ENCODE measurements at regions not wholly inside any gene's neighbourhood (a gene's known extent, or its start where the extent isn't known, plus 50 kb on each side); places are given as distances from the start of the nearest gene placed in this dataset.

- TF ChIP-seq, protein P1, sequence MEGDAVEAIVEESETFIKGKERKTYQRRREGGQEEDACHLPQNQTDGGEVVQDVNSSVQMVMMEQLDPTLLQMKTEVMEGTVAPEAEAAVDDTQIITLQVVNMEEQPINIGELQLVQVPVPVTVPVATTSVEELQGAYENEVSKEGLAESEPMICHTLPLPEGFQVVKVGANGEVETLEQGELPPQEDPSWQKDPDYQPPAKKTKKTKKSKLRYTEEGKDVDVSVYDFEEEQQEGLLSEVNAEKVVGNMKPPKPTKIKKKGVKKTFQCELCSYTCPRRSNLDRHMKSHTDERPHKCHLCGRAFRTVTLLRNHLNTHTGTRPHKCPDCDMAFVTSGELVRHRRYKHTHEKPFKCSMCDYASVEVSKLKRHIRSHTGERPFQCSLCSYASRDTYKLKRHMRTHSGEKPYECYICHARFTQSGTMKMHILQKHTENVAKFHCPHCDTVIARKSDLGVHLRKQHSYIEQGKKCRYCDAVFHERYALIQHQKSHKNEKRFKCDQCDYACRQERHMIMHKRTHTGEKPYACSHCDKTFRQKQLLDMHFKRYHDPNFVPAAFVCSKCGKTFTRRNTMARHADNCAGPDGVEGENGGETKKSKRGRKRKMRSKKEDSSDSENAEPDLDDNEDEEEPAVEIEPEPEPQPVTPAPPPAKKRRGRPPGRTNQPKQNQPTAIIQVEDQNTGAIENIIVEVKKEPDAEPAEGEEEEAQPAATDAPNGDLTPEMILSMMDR (conservative IDR thresholded peaks at IDR 0.05): no peak
- no peak for TF ChIP-seq ZFX (IDR thresholded peaks at IDR 0.05)
Measured at GRCh38 chr20:7366189-7366588, 574.1 kb downstream of the HAO1 start.
